Activated CD4-positive, alpha-beta memory T cell treated with anti-CD3 and anti-CD28 coated beads for 36 hours (primary cell): ENCODE measurements at regions not wholly inside any gene's neighbourhood (a gene's known extent, or its start where the extent isn't known, plus 50 kb on each side); places are given as distances from the start of the nearest gene placed in this dataset.

Source experiments
- CTCF ChIA-PET: fragments of 350-600 bp; sonication (Branson Sonifier 250); formaldehyde crosslinking; loops from one replicate; lab custom pipeline; 2021; ENCODE audit warnings: antibody characterized with exemption, inconsistent platforms; lab: Charles Lee
- POLR2A ChIA-PET: fragments of 350-600 bp; sonication (Branson Sonifier 250); formaldehyde crosslinking; loops from one replicate; lab custom pipeline; 2021; ENCODE audit warnings: antibody characterized with exemption; lab: Charles Lee
- DNase-seq: peaks from one replicate; pipeline ENCODE4 v3.0.0-alpha.2; 2020
- H3K27ac Mint-ChIP-seq: one replicate; pipeline ENCODE4 v1.8.0; 2021; ENCODE audit warnings: mixed read lengths
- H3K27me3 Mint-ChIP-seq: one replicate; pipeline ENCODE4 v1.8.0; 2021; ENCODE audit warnings: mixed read lengths
- H3K36me3 Mint-ChIP-seq: one replicate; pipeline ENCODE4 v1.8.0; 2021; ENCODE audit warnings: mixed read lengths
- H3K4me1 Mint-ChIP-seq: one replicate; pipeline ENCODE4 v1.8.0; 2021; ENCODE audit warnings: low read depth, mixed read lengths
- H3K4me3 Mint-ChIP-seq: one replicate; pipeline ENCODE4 v1.8.0; 2021; ENCODE audit warnings: mild to moderate bottlenecking, mixed read lengths
- H3K9me3 Mint-ChIP-seq: one replicate; pipeline ENCODE4 v1.8.0; 2021; ENCODE audit warnings: mixed read lengths
- intact Hi-C: fragments of 100-400 bp; cut with micrococcal nuclease; formaldehyde crosslinking; loops from one replicate; pipeline ENCODE4 v1.15.1; 2023

DNA sequence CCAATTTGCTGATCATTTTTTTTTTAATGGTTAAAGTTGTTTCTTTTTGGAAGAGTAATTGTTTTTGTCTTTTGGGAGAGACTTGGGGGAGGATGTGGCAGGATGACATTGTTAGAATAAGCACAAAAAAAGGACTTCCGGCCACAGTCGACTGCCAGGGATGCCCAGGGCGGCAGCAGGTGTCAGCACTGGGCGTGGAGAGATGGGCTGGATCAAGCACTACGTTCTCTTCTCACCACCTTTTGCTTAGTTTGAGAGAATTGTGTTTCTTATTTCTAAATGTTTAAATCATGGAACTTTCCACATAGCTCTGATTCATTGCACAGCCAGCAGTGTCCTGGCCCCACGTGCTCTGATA, 104.6 kb upstream of the FRMD1 start:
- Mint-ChIP-seq H3K4me3 (no peak overlapping the region), H3K4me1 (no peaks in the 10 kb centered on the region), H3K36me3 (no peaks in the 10 kb centered on the region), H3K9me3 (no peaks in the 10 kb centered on the region), H3K27me3 (peaks cover 1% of the 10 kb centered on the region), H3K27ac (no peak overlapping the region)
- no peak for DNase-seq
- intact Hi-C loops = no loop called here
- ChIA-PET CTCF (no interaction called here), POLR2A (no interaction called here)

DNA sequence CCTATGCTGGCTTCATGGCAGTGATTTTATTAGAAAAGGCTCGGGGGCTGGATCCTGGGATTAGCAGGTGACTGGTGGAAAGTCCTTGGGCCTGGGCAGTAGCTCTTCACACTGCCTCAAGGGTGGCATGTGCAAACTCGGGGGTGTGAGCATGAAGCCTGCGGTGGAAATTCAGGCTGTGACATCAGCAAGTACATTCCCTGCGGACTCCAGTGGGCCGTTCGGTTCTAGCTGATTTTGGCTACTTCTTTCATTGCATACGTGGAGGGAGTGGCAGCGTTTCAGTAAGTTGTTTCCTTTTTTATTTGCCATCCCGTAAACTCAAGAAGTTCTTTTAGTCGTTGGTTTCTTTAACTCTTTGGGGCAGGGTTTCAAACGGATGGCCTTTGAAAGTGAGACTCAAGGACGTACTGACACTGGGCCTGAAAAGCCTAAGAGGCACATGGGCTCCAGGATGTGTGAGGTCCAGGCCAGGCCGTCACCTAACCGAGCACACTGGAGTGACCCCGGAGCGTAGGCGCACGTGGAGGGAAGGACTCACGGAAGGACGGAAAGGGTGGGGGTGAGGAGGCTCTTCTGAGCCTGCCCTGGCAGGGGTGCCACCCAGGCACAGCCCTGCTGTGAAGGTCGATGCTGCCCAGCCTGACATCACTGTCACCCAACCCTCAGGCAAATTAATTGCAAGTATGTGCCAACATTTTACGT, 104.0 kb upstream of the FRMD1 start:
- peaks cover 1% of the 10 kb centered on the region for H3K27me3 Mint-ChIP-seq
- H3K36me3 Mint-ChIP-seq = no peaks in the 10 kb centered on the region
- no peak overlapping the region for H3K27ac Mint-ChIP-seq
- DNase-seq = no peak
- intact Hi-C loops = no loop called here
- ChIA-PET CTCF (no interaction called here), POLR2A (no interaction called here)
- H3K4me3 Mint-ChIP-seq = no peak overlapping the region
- H3K4me1 Mint-ChIP-seq = no peaks in the 10 kb centered on the region
- no peaks in the 10 kb centered on the region for H3K9me3 Mint-ChIP-seq

DNA sequence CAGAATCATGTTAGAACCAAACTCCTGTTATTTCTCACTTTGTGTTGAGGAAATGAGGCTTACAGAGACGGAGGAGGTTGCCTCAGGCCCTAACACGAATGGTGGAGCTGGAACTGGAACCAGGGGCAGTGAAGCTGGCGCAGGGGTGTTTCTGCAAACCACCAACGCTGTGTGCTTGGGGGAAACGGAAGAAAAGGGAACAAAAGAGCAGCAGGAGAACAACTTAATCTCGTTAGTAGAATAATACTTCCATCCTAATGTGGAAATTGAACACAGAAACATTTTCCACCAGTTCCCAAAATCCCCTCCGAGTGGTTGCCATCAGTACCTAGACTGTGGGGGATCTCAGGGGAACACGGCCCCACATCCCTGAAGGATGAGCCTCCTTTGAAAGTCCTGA, 103.4 kb upstream of the FRMD1 start:
- H3K9me3 Mint-ChIP-seq = no peaks in the 10 kb centered on the region
- intact Hi-C loops = no loop called here
- POLR2A ChIA-PET = no interaction called here
- CTCF ChIA-PET = no interaction called here
- DNase-seq = no peak
- H3K27ac Mint-ChIP-seq = no peak overlapping the region
- no peak overlapping the region for H3K4me3 Mint-ChIP-seq
- H3K27me3 Mint-ChIP-seq = peaks cover 1% of the 10 kb centered on the region
- H3K36me3 Mint-ChIP-seq = no peaks in the 10 kb centered on the region
- H3K4me1 Mint-ChIP-seq = no peaks in the 10 kb centered on the region

DNA sequence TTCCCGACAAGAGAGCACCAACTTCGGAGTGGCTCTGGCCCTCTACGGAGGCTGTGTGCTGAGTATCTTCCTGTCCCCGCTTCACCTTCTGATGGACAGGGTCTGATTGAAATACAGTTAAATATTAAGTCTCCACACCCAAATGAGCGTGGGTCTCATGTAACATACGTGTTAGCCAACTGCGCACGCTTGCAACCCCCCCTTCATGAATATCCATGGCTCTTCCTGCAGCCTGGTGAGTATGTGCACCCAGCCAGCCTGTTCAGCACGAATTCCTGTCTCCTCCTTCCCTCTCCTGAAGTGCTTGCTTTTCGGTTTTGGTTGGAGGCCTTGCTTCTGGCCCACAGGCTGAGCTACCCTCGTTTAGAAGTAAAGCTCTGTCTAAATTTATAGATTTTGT, 102.9 kb upstream of the FRMD1 start:
- POLR2A ChIA-PET = no interaction called here
- Mint-ChIP-seq H3K4me3 (no peak overlapping the region), H3K4me1 (no peaks in the 10 kb centered on the region), H3K36me3 (no peaks in the 10 kb centered on the region), H3K27me3 (peaks cover 3% of the 10 kb centered on the region), H3K27ac (no peak overlapping the region), H3K9me3 (no peaks in the 10 kb centered on the region)
- intact Hi-C loops = no loop called here
- CTCF ChIA-PET = no interaction called here
- no peak for DNase-seq

DNA sequence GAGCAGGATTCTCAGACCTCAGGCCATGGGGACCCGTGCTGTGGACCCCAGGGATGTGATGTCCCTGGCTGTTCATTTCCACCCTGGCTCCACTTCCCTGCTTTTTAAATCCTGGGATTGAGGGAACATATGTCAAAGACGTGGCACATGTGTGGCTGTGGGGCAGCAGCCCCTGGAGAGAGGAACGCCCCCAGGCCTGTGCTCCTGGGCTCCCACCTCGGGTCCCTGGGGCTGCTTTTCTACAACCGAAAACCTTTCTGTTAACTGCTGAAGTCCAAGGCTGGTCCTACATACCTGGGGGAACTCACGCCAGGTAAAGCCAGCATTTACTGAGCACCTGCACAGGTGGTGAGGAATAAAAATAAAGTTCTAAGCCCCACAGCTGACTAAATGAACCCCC, 102.3 kb upstream of the FRMD1 start:
- DNase-seq = no peak
- CTCF ChIA-PET = no interaction called here

DNA sequence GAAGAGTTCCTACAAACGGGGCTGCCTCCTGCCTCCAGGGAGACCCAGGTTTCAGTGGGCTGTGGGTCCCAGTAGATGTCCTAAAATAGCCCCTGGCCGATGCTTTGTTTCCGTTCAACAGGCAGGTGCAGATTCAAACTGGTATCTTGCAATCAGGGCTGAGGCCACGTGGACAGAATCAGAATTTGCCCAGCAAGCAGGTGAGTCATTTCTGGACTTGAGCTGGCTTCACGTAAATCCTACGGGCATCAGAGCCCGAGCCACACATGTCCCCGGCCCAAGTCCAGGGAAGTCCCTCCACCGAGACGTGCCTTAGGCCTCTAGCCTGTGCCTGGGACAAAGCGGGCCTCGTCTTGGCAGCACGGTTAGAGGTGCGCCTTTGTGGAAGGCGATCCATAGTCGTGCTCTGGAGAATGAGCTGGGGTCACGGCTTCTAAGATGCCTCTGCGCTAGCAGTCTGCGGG, 101.6 kb upstream of the FRMD1 start:
- DNase-seq = no peak
- Mint-ChIP-seq H3K4me3 (no peak overlapping the region), H3K27ac (no peak overlapping the region), H3K4me1 (no peaks in the 10 kb centered on the region), H3K36me3 (no peaks in the 10 kb centered on the region), H3K27me3 (peaks cover 7% of the 10 kb centered on the region), H3K9me3 (no peaks in the 10 kb centered on the region)
- intact Hi-C loops = no loop called here
- ChIA-PET POLR2A (no interaction called here), CTCF (no interaction called here)

More for the DNA sequence above, 102.3 kb upstream of the FRMD1 start:
- Mint-ChIP-seq H3K9me3 (no peaks in the 10 kb centered on the region), H3K27me3 (peaks cover 4% of the 10 kb centered on the region), H3K27ac (no peak overlapping the region), H3K4me3 (no peak overlapping the region), H3K4me1 (no peaks in the 10 kb centered on the region), H3K36me3 (no peaks in the 10 kb centered on the region)
- intact Hi-C loops = no loop called here
- POLR2A ChIA-PET = no interaction called here

DNA sequence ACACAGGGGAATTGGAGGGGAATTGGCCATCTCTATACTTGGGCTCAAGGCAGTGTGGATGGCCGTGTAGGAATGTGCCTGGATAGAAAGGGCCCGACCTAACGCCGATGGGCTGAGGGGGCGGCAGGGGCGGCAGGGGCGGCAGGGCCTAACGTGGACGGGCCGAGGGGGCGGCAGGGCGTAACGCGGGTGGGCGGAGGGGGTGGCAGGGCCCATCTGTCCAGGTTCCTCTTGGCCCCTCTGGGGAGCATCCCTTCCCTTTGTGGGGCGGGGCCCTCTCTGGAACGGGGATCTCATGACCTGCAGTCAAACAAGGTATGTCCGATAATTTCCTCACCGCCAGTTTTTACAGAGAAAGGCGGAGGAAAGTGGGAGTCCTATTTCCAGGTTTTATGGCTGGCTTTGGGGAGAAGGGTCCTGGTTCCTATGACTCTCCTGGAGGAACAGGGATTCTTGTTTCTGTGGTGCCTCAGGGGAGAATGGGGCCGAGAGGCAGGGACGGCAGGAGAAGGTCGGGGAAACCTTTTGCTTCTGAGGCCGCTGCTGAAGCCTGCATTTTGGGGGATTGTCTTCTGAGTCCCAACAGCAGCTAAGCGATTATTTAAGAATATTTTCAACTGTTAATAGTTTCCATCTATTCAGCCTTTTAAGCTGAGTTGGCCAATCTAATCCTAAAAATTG, 100.8 kb upstream of the FRMD1 start:
- H3K4me1 Mint-ChIP-seq = no peaks in the 10 kb centered on the region
- intact Hi-C loops = no loop called here
- no peaks in the 10 kb centered on the region for H3K9me3 Mint-ChIP-seq
- H3K27me3 Mint-ChIP-seq = peaks cover 7% of the 10 kb centered on the region
- H3K4me3 Mint-ChIP-seq = no peak overlapping the region
- no peak for DNase-seq
- no peaks in the 10 kb centered on the region for H3K36me3 Mint-ChIP-seq
- H3K27ac Mint-ChIP-seq = no peak overlapping the region
- POLR2A ChIA-PET = no interaction called here
- CTCF ChIA-PET = no interaction called here

DNA sequence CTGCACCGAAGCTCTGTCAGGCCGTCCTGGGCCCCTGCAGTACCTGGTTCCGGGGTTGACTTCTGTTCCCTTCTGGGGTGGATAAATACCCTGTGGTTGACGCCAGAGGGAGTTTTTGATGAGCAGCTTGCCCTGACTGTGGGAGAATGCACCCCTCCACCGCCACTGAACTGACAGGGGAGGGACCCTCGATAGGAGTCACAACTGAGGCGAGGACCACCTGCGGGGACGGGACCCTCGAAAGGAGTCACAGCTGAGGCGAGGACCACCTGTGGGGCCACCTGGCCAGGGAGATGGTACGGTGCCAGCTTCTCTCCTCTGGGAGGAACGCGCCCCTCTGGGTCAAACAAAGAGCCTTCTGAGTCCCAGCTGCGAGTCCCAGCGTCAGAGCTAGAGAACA, 100.1 kb upstream of the FRMD1 start:
- Mint-ChIP-seq H3K27me3 (peaks cover 10% of the 10 kb centered on the region), H3K4me1 (no peaks in the 10 kb centered on the region), H3K27ac (no peak overlapping the region), H3K9me3 (no peaks in the 10 kb centered on the region), H3K36me3 (no peaks in the 10 kb centered on the region), H3K4me3 (no peak overlapping the region)
- intact Hi-C loops = no loop called here
- CTCF ChIA-PET = no interaction called here
- POLR2A ChIA-PET = no interaction called here
- no peak for DNase-seq

DNA sequence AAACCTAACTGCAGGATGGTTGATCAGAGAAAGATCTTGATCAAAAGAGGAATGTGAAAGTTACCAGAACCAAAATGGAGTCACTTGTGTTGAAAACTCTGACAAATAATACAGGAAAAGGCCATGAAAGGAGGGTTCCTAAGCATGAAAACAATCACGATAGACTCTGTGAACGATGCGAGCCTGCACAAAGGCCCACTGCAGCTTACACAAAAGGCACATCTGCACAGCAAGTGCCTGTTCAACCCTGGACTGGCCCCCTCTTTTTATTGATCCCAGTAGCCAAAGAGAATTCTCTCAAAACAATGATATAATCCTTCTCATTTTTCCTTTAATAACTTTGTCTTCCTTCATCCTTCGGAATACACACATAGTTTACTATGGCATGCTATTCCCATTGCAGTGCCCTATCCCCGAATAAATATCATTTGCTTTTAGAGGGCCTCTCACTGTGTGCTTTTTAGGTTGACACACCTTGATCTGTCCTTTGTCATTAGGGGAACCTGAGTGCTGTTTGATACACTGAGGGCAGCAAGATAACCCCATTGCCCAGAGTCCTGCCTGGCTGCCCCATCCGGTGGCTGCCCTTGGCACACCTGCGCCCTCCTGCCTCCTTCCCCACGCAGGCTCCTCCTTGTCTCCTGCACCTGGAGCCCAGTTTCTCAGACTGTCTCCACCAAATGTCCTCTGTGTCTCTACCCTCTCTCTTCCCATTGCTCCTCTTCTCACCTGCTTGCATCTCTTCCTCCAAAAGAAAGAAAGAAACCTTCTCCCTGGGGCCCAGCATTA, 98.3 kb upstream of the FRMD1 start:
- H3K4me1 Mint-ChIP-seq = no peaks in the 10 kb centered on the region
- H3K9me3 Mint-ChIP-seq = no peaks in the 10 kb centered on the region
- no peaks in the 10 kb centered on the region for H3K36me3 Mint-ChIP-seq
- CTCF ChIA-PET = no interaction called here
- peaks cover 10% of the 10 kb centered on the region for H3K27me3 Mint-ChIP-seq
- intact Hi-C loops = no loop called here
- POLR2A ChIA-PET = no interaction called here
- H3K27ac Mint-ChIP-seq = no peak overlapping the region
- H3K4me3 Mint-ChIP-seq = no peak overlapping the region
- no peak for DNase-seq

DNA sequence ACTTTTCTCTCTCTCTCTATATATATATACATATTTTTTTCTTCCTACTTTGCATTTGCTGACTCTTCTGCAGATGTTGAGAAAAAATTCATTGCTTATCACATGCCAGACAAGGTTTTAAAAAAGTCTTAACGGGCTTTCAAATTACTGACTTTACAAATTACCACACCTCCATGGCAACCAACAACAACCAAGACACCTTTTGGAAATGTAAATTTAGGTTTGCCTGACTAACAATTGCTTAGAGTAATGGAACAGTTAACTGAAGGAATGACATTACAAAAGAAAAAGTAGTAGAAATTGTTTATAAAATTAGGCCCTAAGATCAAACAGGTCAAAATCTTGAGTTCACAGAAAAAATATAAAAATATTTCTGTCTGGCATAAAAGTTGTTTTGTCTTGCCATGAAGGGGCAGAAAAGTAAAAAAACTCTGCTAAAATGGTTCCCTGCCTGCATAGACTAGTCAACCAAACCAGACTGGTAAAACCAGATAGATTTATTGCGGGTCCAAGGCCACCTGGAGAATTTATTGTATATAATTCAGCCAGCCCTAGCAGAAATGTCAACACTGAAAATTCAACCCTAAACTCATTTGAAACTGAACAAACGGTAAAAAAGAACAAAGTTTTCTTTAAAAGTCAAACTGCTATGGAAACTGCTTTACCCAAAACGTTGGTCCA, 92.8 kb upstream of the FRMD1 start:
- H3K9me3 Mint-ChIP-seq = peaks cover 10% of the 10 kb centered on the region
- ChIA-PET POLR2A (no interaction called here), CTCF (no interaction called here)
- DNase-seq = no peak
- no peak overlapping the region for H3K27ac Mint-ChIP-seq
- no peaks in the 10 kb centered on the region for H3K4me1 Mint-ChIP-seq
- no peak overlapping the region for H3K4me3 Mint-ChIP-seq
- no peaks in the 10 kb centered on the region for H3K36me3 Mint-ChIP-seq
- intact Hi-C loops = no loop called here
- H3K27me3 Mint-ChIP-seq = peaks cover 7% of the 10 kb centered on the region

DNA sequence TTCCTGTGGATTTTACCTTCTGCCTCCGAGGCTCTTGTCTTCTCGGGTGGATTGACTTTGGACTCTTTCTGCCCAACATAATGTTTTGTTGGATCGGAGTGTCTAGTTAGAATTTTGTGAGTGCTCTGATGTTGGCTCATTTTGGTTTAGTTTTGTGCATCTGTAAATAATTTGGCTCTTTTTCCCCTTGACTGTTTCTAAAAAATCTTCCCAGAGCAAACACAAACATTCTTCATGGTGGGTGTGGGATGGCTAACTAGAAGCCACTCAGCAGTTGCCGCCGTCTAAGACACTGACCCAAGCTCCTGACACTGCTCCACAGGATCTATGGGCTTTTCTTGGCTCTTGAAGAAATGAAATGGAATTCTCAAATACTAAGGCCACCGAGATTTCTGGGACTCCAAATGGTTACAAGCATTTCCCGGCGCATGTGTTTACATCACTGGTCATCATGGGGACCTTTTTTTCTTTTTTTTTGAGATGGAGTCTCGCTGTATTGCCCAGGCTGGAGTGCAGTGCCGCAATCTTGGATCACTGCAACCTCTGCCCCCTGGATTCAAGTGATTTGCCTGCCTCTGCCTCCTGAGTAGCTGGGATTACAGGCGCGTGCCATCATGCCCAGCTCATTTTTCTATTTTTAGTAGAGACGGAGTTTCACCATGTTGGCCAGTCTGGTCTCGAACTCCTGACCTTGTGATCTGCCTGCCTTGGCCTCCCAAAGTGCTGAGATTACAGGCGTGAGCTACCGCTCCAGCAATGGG, 92.0 kb upstream of the FRMD1 start:
- no peak for DNase-seq
- Mint-ChIP-seq H3K4me1 (no peaks in the 10 kb centered on the region), H3K9me3 (peaks cover 10% of the 10 kb centered on the region), H3K27ac (no peak overlapping the region), H3K36me3 (no peaks in the 10 kb centered on the region), H3K27me3 (peaks cover 7% of the 10 kb centered on the region), H3K4me3 (no peak overlapping the region)
- intact Hi-C loops = no loop called here
- ChIA-PET POLR2A (no interaction called here), CTCF (no interaction called here)

DNA sequence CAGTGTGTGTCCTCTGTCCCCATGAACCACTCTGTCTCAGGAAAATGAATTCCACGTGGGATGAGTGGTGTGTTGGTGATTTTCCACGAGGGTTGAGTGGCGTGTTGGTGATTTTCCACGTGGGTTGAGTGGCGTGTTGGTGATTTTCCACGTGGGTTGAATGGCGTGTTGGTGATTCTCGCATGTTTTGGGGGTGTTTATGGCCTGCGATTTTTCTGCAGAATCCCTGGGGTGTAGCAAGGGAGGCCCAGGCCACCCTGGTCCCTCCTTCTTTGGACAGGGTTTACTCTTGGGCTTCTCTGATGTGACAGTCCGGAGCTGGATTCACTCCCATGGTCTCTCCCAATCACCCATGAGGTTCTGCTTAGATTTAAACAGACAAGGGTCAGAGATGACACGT, 90.6 kb upstream of the FRMD1 start:
- intact Hi-C loops = no loop called here
- peaks cover 10% of the 10 kb centered on the region for H3K9me3 Mint-ChIP-seq
- no peak for DNase-seq
- no peak overlapping the region for H3K4me3 Mint-ChIP-seq
- H3K27ac Mint-ChIP-seq = no peak overlapping the region
- H3K4me1 Mint-ChIP-seq = no peaks in the 10 kb centered on the region
- ChIA-PET CTCF (no interaction called here), POLR2A (no interaction called here)
- no peaks in the 10 kb centered on the region for H3K36me3 Mint-ChIP-seq
- H3K27me3 Mint-ChIP-seq = peaks cover 3% of the 10 kb centered on the region
